IMR-90 (cell line): ENCODE measurements at regions not wholly inside any gene's neighbourhood (a gene's known extent, or its start where the extent isn't known, plus 50 kb on each side); places are given as distances from the start of the nearest gene placed in this dataset.

Source experiments
- ATAC-seq: fragments of 200-7000 bp; cut with Tn5 transposase; 2 replicates; pipeline ENCODE4 v1.9.1; 2020; ENCODE audit warnings: low read depth, mild to moderate bottlenecking, moderate library complexity
- BruUV-seq: library from RNA; stranded (reverse); fragments of 400-500 nt; replicated peaks from 2 replicates; lab custom pipeline; 2021; lab: Mats Ljungman, UMichigan
- CTCF ChIA-PET: fragments of 300-600 bp; formaldehyde crosslinking; extraction: SDS; loops from one replicate; lab custom pipeline; 2021; ENCODE audit warnings: antibody characterized with exemption; lab: Yijun Ruan, JAX
- POLR2A ChIA-PET: fragments of 300-600 bp; sonication (Branson Sonifier 250); formaldehyde crosslinking; loops from one replicate; lab custom pipeline; 2022; ENCODE audit warnings: antibody characterized with exemption; ENCODE audit not compliant: unreplicated experiment; lab: Charles Lee
- DNase-seq: peaks from one replicate; pipeline ENCODE4 v3.0.0; 2013
- H2AFZ ChIP-seq: replicated peaks from 2 replicates; pipeline ENCODE3; 2013; ENCODE audit warnings: low read length, mild to moderate bottlenecking; ENCODE audit not compliant: poor library complexity
- H2AK5ac ChIP-seq: 2 replicates; pipeline ENCODE4 v1.6.1; 2013; ENCODE audit warnings: low read depth, low read length, inconsistent platforms
- H2AK9ac ChIP-seq: replicated peaks from 2 replicates; pipeline ENCODE3; 2013; ENCODE audit warnings: mild to moderate bottlenecking, low read depth, low read length, moderate library complexity; ENCODE audit not compliant: poor library complexity
- H2BK120ac ChIP-seq: 2 replicates; pipeline ENCODE4 v1.6.1; 2013; ENCODE audit warnings: low read depth, low read length, inconsistent platforms
- H2BK15ac ChIP-seq: 3 replicates; pipeline ENCODE4 v1.6.1; 2013; ENCODE audit warnings: low read depth, low read length, inconsistent platforms
- H2BK20ac ChIP-seq: 2 replicates; pipeline ENCODE4 v1.6.1; 2013; ENCODE audit warnings: low read depth, mild to moderate bottlenecking, inconsistent platforms, low read length, moderate library complexity
- H2BK5ac ChIP-seq: 2 replicates; pipeline ENCODE4 v1.6.1; 2013; ENCODE audit warnings: mild to moderate bottlenecking, low read depth, low read length, inconsistent platforms; ENCODE audit not compliant: poor library complexity, severe bottlenecking
- H3K14ac ChIP-seq: replicated peaks from 2 replicates; pipeline ENCODE4 v1.6.1; 2013; ENCODE audit warnings: low read depth, low read length, inconsistent platforms
- H3K18ac ChIP-seq: 2 replicates; pipeline ENCODE4 v1.6.1; 2013; ENCODE audit warnings: low read depth, low read length, control low read depth
- H3K23ac ChIP-seq: 2 replicates; pipeline ENCODE4 v1.6.1; 2013; ENCODE audit warnings: low read depth, low read length, inconsistent platforms
- H3K27ac ChIP-seq: 2 replicates; pipeline ENCODE4 v1.5.1; 2013; ENCODE audit warnings: mild to moderate bottlenecking, control low read depth, low read length; ENCODE audit not compliant: insufficient read depth
- H3K27me3 ChIP-seq: 2 replicates; pipeline ENCODE4 v1.6.1; 2013; ENCODE audit warnings: low read length; ENCODE audit not compliant: control insufficient read depth, insufficient read depth
- H3K36me3 ChIP-seq: 2 replicates; pipeline ENCODE4 v1.6.1; 2013; ENCODE audit warnings: low read length, mixed read lengths; ENCODE audit not compliant: control insufficient read depth, insufficient read depth
- H3K4ac ChIP-seq: 2 replicates; pipeline ENCODE4 v1.6.1; 2013; ENCODE audit warnings: low read depth, low read length, inconsistent platforms
- H3K4me1 ChIP-seq: 2 replicates; pipeline ENCODE4 v1.6.1; 2013; ENCODE audit warnings: low read length, mixed read lengths; ENCODE audit not compliant: control insufficient read depth, insufficient read depth
- H3K4me2 ChIP-seq: 2 replicates; pipeline ENCODE4 v1.6.1; 2013; ENCODE audit warnings: low read depth, mild to moderate bottlenecking, control low read depth, low read length, moderate library complexity
- H3K4me3 ChIP-seq: 2 replicates; pipeline ENCODE4 v1.5.1; 2013; ENCODE audit warnings: low read depth, mild to moderate bottlenecking, control low read depth, low read length, moderate library complexity; ENCODE audit not compliant: insufficient read depth
- H3K56ac ChIP-seq: 2 replicates; pipeline ENCODE4 v1.6.1; 2013; ENCODE audit warnings: low read length, inconsistent platforms; ENCODE audit not compliant: insufficient read depth; ENCODE audit errors: extremely low read depth
- H3K79me1 ChIP-seq, 2 experiments: 2 replicates each; pipeline ENCODE4 v1.6.1; 2013; ENCODE audit warnings: low read length in 2 of 2, inconsistent platforms in 1 of 2, low read depth in 1 of 2
- H3K9ac ChIP-seq: 2 replicates; pipeline ENCODE4 v1.6.1; 2013; ENCODE audit warnings: low read depth, low read length, control low read depth
- H3K9me1 ChIP-seq: 2 replicates; pipeline ENCODE4 v1.6.1; 2013; ENCODE audit warnings: low read length, inconsistent platforms; ENCODE audit not compliant: insufficient read depth
- H3K9me3 ChIP-seq: 2 replicates; pipeline ENCODE4 v1.6.1; 2013; ENCODE audit warnings: low read length; ENCODE audit not compliant: control insufficient read depth, insufficient read depth
- H4K20me1 ChIP-seq: 2 replicates; pipeline ENCODE4 v1.6.1; 2013; ENCODE audit warnings: low read length, inconsistent platforms; ENCODE audit not compliant: insufficient read depth
- H4K5ac ChIP-seq: 2 replicates; pipeline ENCODE4 v1.6.1; 2013; ENCODE audit warnings: mild to moderate bottlenecking, low read depth, low read length, control low read depth
- H4K8ac ChIP-seq, 2 experiments: 2 replicates each; pipeline ENCODE4 v1.6.1; 2013; ENCODE audit warnings: low read depth in 2 of 2, low read length in 2 of 2, control low read depth in 1 of 2, inconsistent platforms in 1 of 2
- H4K91ac ChIP-seq: 2 replicates; pipeline ENCODE4 v1.6.1; 2013; ENCODE audit warnings: low read depth, low read length, inconsistent platforms; ENCODE audit not compliant: insufficient read depth
- CHD1 ChIP-seq: IDR thresholded peaks from 2 replicates; pipeline ENCODE4 v1.6.1; 2012; ENCODE audit warnings: low read depth, low read length, improper control_type of control experiment
- RAD21 ChIP-seq: IDR thresholded peaks from 2 replicates; pipeline ENCODE4 v1.6.1; 2012; ENCODE audit warnings: low read length, improper control_type of control experiment
- WGBS, 2 experiments: methylation state at CpG; one replicate each; pipeline versions ENCODE4 v1.1.5 to v1.1.7; 2013; ENCODE audit warnings: missing lambda C conversion rate in 2 of 2; ENCODE audit not compliant: insufficient read length in 1 of 2; ENCODE audit errors: extremely low coverage in 2 of 2; 5-methylcytosine and 5-hydroxymethylcytosine counted together
- dilution Hi-C: fragments of 300-500 bp; cut with HindIII; formaldehyde crosslinking; loops from one replicate; pipeline ENCODE4 v1.14.3; 2018; ENCODE audit warnings: low sequenced_read_pairs; ENCODE audit not compliant: unreplicated experiment
- in situ Hi-C: fragments of 300-500 bp; cut with MboI; formaldehyde crosslinking; loops from 3 replicates; pipeline ENCODE4 v1.14.3; 2019; ENCODE audit warnings: low sequenced_read_pairs, inconsistent platforms, mixed read lengths
- intact Hi-C: fragments of 100-400 bp; cut with micrococcal nuclease; formaldehyde crosslinking; loops from 2 replicates; pipeline ENCODE4 v1.10.0; 2022
- TF ChIP-seq, protein P1 (sequence below): fragments of 150-350 bp; IDR thresholded peaks from 2 replicates; pipeline ENCODE4 v1.6.1; 2016; ENCODE audit warnings: low read depth, mild to moderate bottlenecking, low read length, moderate library complexity, borderline replicate concordance
- TF ChIP-seq, protein P2 (sequence below): fragments of 150-350 bp; IDR thresholded peaks from 2 replicates; pipeline ENCODE4 v1.6.1; 2017; ENCODE audit warnings: mild to moderate bottlenecking, antibody characterized with exemption, low read length, low read depth

DNA sequence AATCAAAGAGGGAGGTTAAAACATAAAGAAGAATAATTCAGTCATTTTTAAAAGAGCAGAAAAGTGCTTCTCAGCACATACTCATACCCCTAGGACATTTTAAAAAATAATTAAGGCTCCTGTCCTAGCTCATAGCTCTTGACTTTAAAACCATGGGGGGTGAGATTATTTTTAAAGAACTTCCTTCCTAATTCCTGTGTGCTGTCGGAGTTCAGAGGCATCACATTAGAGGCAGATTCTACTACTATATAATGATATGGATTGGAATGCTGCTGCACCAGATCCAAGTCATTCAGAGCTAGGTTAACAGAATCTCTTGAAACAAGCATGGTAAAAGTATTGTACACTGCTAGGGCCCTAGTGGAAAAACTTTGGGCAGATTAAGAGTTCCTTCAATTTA lies 456.5 kb upstream of the ADGRL3 start:
- H2AK9ac ChIP-seq, result no peak overlapping the region
- peak overlapping the region; percentile 28 for H2BK5ac ChIP-seq
- no peak overlapping the region for H3K23ac ChIP-seq
- BruUV-seq, result no TSS peak
- no peak overlapping the region for H2BK20ac ChIP-seq
- ATAC-seq, result peak; percentile 42; the same call in 1 of the 2 replicates
- H3K56ac ChIP-seq, result no peak overlapping the region
- H4K91ac ChIP-seq, result peak overlapping the region; percentile 5; the same call in 1 of the 2 replicates
- ChIA-PET CTCF (no interaction called here), POLR2A (no interaction called here)
- H4K5ac ChIP-seq, result peak overlapping the region; percentile 49; the same call in 1 of the 2 replicates
- dilution Hi-C loops, result no loop called here
- H3K4me1 ChIP-seq, result peaks cover 2% of the 10 kb centered on the region; the same call in 1 of the 2 replicates
- no peaks in the 10 kb centered on the region for H3K9me1 ChIP-seq
- in situ Hi-C loops, result no loop called here
- intact Hi-C loops, result no loop called here
- DNase-seq, result no peak
- no peak overlapping the region for H3K4me2 ChIP-seq
- no peaks in the 10 kb centered on the region for H3K79me1 ChIP-seq
- no peak overlapping the region for H3K27ac ChIP-seq
- H2AK5ac ChIP-seq, result no peak overlapping the region
- H4K20me1 ChIP-seq, result no peaks in the 10 kb centered on the region
- 0 out of 3 replicates have a peak overlapping the region, but pooled peaks have one; percentile 15 for H2BK15ac ChIP-seq
- H3K36me3 ChIP-seq, result no peaks in the 10 kb centered on the region
- H2AFZ ChIP-seq, result no peak overlapping the region
- no peak for TF ChIP-seq RAD21
- TF ChIP-seq, protein P1, sequence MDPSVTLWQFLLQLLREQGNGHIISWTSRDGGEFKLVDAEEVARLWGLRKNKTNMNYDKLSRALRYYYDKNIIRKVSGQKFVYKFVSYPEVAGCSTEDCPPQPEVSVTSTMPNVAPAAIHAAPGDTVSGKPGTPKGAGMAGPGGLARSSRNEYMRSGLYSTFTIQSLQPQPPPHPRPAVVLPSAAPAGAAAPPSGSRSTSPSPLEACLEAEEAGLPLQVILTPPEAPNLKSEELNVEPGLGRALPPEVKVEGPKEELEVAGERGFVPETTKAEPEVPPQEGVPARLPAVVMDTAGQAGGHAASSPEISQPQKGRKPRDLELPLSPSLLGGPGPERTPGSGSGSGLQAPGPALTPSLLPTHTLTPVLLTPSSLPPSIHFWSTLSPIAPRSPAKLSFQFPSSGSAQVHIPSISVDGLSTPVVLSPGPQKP, result no peak
- TF ChIP-seq, protein P2, sequence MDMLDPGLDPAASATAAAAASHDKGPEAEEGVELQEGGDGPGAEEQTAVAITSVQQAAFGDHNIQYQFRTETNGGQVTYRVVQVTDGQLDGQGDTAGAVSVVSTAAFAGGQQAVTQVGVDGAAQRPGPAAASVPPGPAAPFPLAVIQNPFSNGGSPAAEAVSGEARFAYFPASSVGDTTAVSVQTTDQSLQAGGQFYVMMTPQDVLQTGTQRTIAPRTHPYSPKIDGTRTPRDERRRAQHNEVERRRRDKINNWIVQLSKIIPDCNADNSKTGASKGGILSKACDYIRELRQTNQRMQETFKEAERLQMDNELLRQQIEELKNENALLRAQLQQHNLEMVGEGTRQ, result no peak
- no peak for TF ChIP-seq CHD1
- H3K9me3 ChIP-seq, result no peaks in the 10 kb centered on the region
- H3K18ac ChIP-seq, result peak overlapping the region; percentile 87
- H3K14ac ChIP-seq, result no peak overlapping the region
- no peak overlapping the region for H3K9ac ChIP-seq
- no peak overlapping the region for H3K4ac ChIP-seq
- WGBS, 2 experiments, result no CpG with 5 or more reads among the region's 1 CpG
- no peak overlapping the region for H3K4me3 ChIP-seq
- 0 out of 4 replicates have a peak overlapping the region, but pooled peaks of 1 of the 2 experiments have one; percentile 8 for H4K8ac ChIP-seq
- no peaks in the 10 kb centered on the region for H3K27me3 ChIP-seq
- 0 out of 2 replicates have a peak overlapping the region, but pooled peaks have one; percentile 10 for H2BK120ac ChIP-seq
